Endodermal cell (in vitro differentiated cells): ENCODE measurements at regions not wholly inside any gene's neighbourhood (a gene's known extent, or its start where the extent isn't known, plus 50 kb on each side); places are given as distances from the start of the nearest gene placed in this dataset.
A peak's percentile ranks its signal among the peaks of the same experiment; 100 is the strongest.

Source experiments
- DNase-seq: peaks from one replicate; pipeline ENCODE4 v3.0.0-alpha.2; 2017
- H3K27ac ChIP-seq: 2 replicates; pipeline ENCODE4 v1.5.1; 2013; ENCODE audit warnings: mild to moderate bottlenecking, low read depth, low read length, moderate library complexity
- H3K27me3 ChIP-seq: 2 replicates; pipeline ENCODE4 v1.6.1; 2013; ENCODE audit warnings: mild to moderate bottlenecking, low read length, moderate library complexity; ENCODE audit not compliant: insufficient read depth, control insufficient read depth, poor library complexity, severe bottlenecking
- H3K36me3 ChIP-seq: 2 replicates; pipeline ENCODE4 v1.7.0; 2013; ENCODE audit warnings: mild to moderate bottlenecking, low read length, moderate library complexity; ENCODE audit not compliant: control insufficient read depth, insufficient read depth
- H3K4me1 ChIP-seq: one replicate; pipeline ENCODE4 v1.7.0; 2013; ENCODE audit warnings: low read length; ENCODE audit not compliant: control insufficient read depth, insufficient read depth
- H3K4me3 ChIP-seq: 2 replicates; pipeline ENCODE4 v1.5.1; 2013; ENCODE audit warnings: mild to moderate bottlenecking, low read length, moderate library complexity
- H3K9ac ChIP-seq: 2 replicates; pipeline ENCODE4 v1.6.1; 2013; ENCODE audit warnings: mild to moderate bottlenecking, low read length, moderate library complexity; ENCODE audit not compliant: poor library complexity, severe bottlenecking; ENCODE audit errors: extremely low read depth
- H3K9me3 ChIP-seq: 2 replicates; pipeline ENCODE4 v1.6.1; 2013; ENCODE audit warnings: mild to moderate bottlenecking, low read length, moderate library complexity; ENCODE audit not compliant: control insufficient read depth
- H3K27ac Mint-ChIP-seq: 2 replicates; pipeline ENCODE4 v1.8.0; 2020; ENCODE audit warnings: mixed read lengths
- H3K27me3 Mint-ChIP-seq: 2 replicates; pipeline ENCODE4 v1.8.0; 2021; ENCODE audit warnings: mild to moderate bottlenecking, mixed read lengths; ENCODE audit not compliant: insufficient read depth
- H3K36me3 Mint-ChIP-seq: 2 replicates; pipeline ENCODE4 v1.8.0; 2020; ENCODE audit warnings: low read depth, mixed read lengths
- H3K4me1 Mint-ChIP-seq: 2 replicates; pipeline ENCODE4 v1.8.0; 2020; ENCODE audit warnings: mixed read lengths
- H3K4me3 Mint-ChIP-seq: 2 replicates; pipeline ENCODE4 v1.8.0; 2020; ENCODE audit warnings: mild to moderate bottlenecking, moderate library complexity, mixed read lengths
- H3K9me3 Mint-ChIP-seq: 2 replicates; pipeline ENCODE4 v1.8.0; 2020; ENCODE audit warnings: mild to moderate bottlenecking, mixed read lengths
- CTCF ChIP-seq: fragments of 200-600 bp; sonication (generic); conservative IDR thresholded peaks from 2 replicates; pipeline ENCODE4 v1.5.0; 2021; ENCODE audit warnings: antibody characterized with exemption, mild to moderate bottlenecking
- WGBS, 2 experiments: methylation state at CpG; one replicate each; pipeline versions ENCODE4 v1.1.5 to v1.1.7; 2013; ENCODE audit warnings: missing lambda C conversion rate in 2 of 2, mixed read lengths in 1 of 2; ENCODE audit not compliant: insufficient coverage in 1 of 2, insufficient read length in 1 of 2; 5-methylcytosine and 5-hydroxymethylcytosine counted together

GRCh38 chrX:121320441-121320840 is 273.0 kb downstream of the GLUD2 start:
- Mint-ChIP-seq H3K4me3 (no peak overlapping the region), H3K27ac (no peak overlapping the region), H3K27me3 (no peaks in the 10 kb centered on the region), H3K36me3 (no peaks in the 10 kb centered on the region), H3K9me3 (peaks cover 35% of the 10 kb centered on the region), H3K4me1 (peaks cover 1% of the 10 kb centered on the region)
- H3K27ac ChIP-seq, result no peak overlapping the region
- H3K9ac ChIP-seq, result no peak overlapping the region
- no peaks in the 10 kb centered on the region for H3K4me1 ChIP-seq
- no peak for TF ChIP-seq CTCF
- H3K27me3 ChIP-seq, result no peaks in the 10 kb centered on the region
- H3K9me3 ChIP-seq, result no peaks in the 10 kb centered on the region
- no peak overlapping the region for H3K4me3 ChIP-seq
- no CpG with 5 or more reads among the region's 1 CpG for WGBS, 2 experiments
- no peaks in the 10 kb centered on the region for H3K36me3 ChIP-seq
- DNase-seq, result no peak

GRCh38 chrX:121322159-121322558 is 274.7 kb downstream of the GLUD2 start:
- no peak overlapping the region for H3K9ac ChIP-seq
- H3K4me1 ChIP-seq, result no peaks in the 10 kb centered on the region
- TF ChIP-seq CTCF, result peak; percentile 52
- no peaks in the 10 kb centered on the region for H3K36me3 ChIP-seq
- no peak overlapping the region for H3K27ac Mint-ChIP-seq
- H3K4me3 Mint-ChIP-seq, result no peak overlapping the region
- no peaks in the 10 kb centered on the region for H3K27me3 ChIP-seq
- H3K9me3 Mint-ChIP-seq, result peaks cover 36% of the 10 kb centered on the region
- H3K4me3 ChIP-seq, result no peak overlapping the region
- no peak for DNase-seq
- H3K27ac ChIP-seq, result no peak overlapping the region
- peaks cover 1% of the 10 kb centered on the region for H3K4me1 Mint-ChIP-seq
- WGBS, 2 experiments, result 80% methylated on average over 1 of the region's 1 CpG; no CpG with 5 or more reads in 1 of the 2 experiments
- H3K9me3 ChIP-seq, result no peaks in the 10 kb centered on the region
- H3K36me3 Mint-ChIP-seq, result no peaks in the 10 kb centered on the region
- no peaks in the 10 kb centered on the region for H3K27me3 Mint-ChIP-seq

- no peaks in the 10 kb centered on the region for H3K27me3 Mint-ChIP-seq
- Histone ChIP-seq H3K9ac (no peak overlapping the region), H3K27ac (no peak overlapping the region), H3K9me3 (no peaks in the 10 kb centered on the region), H3K4me3 (no peak overlapping the region), H3K27me3 (no peaks in the 10 kb centered on the region), H3K4me1 (no peaks in the 10 kb centered on the region), H3K36me3 (no peaks in the 10 kb centered on the region)
- H3K36me3 Mint-ChIP-seq, result no peaks in the 10 kb centered on the region
- no peak overlapping the region for H3K27ac Mint-ChIP-seq
- H3K4me3 Mint-ChIP-seq, result no peak overlapping the region
- peaks cover 42% of the 10 kb centered on the region for H3K9me3 Mint-ChIP-seq
- WGBS, 2 experiments, result 100% methylated on average over 1 of the region's 1 CpG; no CpG with 5 or more reads in 1 of the 2 experiments
- peaks cover 1% of the 10 kb centered on the region for H3K4me1 Mint-ChIP-seq
- TF ChIP-seq CTCF, result no peak
- DNase-seq, result no peak
Measured at GRCh38 chrX:121323337-121323736, 275.9 kb downstream of the GLUD2 start.
